GM18508 (cell line): ENCODE measurements at regions not wholly inside any gene's neighbourhood (a gene's known extent, or its start where the extent isn't known, plus 50 kb on each side); places are given as distances from the start of the nearest gene placed in this dataset.
"Not testable (repeated sequence)": the region's sequence is repeated elsewhere in the genome, so short reads cannot be mapped to it uniquely, and the experiment has no call there.

ENCODE experiments used
- ATAC-seq: cut with Tn5 transposase; IDR thresholded peaks from one replicate; pipeline ENCODE4 v1.9.1; 2021; ENCODE audit warnings: moderate number of reproducible peaks; ENCODE audit not compliant: insufficient read depth, unreplicated experiment

DNA sequence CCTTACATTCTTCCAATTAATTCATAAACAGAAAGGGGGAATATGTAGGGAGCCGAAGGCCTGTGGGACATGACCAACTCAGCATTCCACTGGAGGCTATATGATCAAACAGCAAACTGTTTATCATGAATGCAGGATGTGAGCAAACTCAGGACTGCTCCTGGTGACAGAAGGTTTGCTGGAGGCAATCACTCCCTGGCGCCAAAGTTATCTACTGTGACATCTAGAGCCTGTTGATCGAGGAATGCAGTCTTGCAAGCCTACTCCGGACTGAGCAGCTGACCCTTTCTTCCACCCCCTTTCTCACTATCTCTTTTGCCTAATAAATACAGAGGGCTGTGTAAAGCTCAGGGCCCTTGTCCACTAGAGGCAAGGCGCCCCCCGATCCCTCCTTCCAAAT lies 122.0 kb upstream of the ZCCHC13 start:
- ATAC-seq = not testable (repeated sequence)

DNA sequence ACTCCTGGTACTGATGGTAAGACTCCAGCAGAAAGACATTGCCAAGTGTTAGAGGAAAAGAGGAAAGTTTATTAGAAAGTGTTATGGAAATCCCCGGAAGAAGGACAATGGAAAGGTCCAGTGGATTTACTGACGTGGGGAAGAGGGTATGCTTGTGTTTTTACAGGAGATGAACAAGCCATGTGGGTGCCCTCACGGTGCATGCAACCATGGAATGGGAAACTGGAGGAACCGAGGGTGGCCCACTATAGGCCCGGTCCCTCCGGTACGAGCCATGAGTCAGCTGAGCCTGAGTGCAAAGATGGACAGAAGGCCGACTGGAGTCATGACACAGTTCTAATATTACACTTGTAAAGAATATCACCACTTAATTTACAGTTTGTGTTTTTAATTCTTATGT lies 123.3 kb upstream of the ZCCHC13 start:
- no peak for ATAC-seq

GRCh38 chrX:74179990-74180389 lies 124.0 kb upstream of the ZCCHC13 start:
- no peak for ATAC-seq

DNA sequence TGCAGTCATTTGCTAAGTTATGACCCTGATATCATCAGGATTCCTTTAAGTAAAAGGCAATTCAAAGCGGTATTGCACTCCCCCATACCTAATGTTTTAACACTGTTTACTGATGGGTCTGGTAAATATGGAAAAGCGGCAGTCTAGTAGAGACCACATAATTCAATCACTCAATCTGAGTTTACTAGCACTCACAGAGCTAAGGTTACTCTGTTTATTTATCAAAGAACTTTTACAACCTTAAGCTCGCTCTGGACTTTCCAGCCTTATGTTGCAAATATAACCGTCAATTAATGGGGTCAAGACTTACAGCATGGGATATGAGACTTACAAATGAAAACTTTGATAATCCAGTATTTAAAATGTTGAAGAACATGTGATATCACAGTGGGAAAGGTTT lies 124.5 kb upstream of the ZCCHC13 start:
- no peak for ATAC-seq

- ATAC-seq = no peak
These were observed 124.9 kb upstream of the ZCCHC13 start for GRCh38 chrX:74179071-74179470.

DNA sequence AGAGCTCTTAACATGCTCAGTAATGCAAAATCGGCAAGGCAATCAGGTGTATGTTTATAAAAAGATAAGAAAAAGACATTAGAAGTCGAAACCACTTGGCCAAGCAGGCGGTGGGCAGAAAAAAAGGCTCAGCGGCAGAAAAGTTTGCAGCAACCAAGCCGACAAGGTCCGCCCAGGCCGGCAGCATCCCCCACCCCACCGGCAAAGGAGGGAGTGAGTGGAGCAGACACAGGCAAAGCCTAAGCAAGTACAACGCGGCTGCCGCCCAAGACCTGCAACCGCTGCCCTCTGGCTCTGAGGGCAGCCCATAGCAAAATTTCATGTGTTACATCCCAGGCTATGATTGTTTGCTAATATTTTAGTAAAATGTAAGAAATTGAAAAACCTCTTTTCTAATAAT lies 125.4 kb upstream of the ZCCHC13 start:
- ATAC-seq = no peak

GRCh38 chrX:74171465-74171864 lies 132.5 kb upstream of the ZCCHC13 start:
- ATAC-seq = no peak

DNA sequence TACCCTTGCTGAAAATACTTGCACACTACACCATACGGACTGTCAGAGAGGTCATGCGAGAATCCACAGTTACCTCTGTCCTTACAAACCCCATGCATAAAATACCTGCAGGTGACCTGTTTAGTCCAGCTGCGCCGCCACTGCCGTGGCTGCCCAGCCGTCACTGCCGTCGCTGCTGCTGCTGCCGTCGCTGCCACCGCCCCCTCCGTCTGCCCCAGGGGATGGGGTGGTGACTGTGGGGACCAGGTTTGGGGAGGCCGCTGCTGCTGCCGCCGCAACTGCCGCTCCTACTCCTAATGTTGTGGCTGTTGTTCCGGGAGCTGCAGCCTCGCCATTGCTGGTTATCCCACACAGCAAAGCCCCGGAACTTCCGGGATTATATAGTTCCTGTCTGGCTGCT lies 141.8 kb upstream of the ZCCHC13 start:
- no peak for ATAC-seq

DNA sequence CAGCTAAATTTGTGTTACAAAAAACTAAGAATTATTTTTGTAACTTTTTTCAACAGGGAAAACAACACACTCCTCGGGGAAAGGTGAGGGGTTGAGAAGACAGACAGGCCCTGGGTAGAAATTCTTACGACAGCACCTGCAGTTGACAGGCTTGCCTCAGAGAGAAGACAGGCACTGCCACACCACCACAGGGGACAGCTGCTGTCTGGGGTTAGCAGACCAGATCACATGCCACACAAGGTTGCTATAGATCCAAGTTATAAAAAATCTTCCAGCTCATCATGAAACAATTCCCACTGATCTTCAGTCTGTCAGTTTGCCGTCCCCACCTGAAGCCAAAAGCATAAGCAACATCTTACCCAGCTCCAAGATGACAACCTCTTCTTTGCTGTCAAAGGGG lies 143.2 kb upstream of the ZCCHC13 start:
- ATAC-seq = no peak

GRCh38 chrX:74160358-74160757 lies 143.6 kb upstream of the ZCCHC13 start:
- no peak for ATAC-seq

DNA sequence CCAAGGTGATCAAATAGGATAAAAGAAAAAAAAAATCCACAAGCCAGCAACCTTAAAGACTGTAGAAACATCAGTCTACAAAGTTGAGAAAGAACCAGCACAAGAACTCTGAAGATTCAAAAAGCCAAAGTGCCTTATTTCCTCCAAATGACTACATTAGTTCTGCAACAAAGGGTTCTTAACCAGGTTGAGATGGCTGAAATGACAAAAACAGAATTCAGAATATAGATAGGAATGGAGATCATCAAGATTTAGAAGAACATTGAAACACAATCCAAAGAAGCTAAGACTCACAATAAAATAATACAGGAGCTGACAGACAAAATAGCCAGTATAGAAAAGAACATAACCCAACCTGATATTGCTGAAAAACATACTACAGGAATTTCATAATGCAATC lies 156.5 kb upstream of the ZCCHC13 start:
- ATAC-seq = no peak

DNA sequence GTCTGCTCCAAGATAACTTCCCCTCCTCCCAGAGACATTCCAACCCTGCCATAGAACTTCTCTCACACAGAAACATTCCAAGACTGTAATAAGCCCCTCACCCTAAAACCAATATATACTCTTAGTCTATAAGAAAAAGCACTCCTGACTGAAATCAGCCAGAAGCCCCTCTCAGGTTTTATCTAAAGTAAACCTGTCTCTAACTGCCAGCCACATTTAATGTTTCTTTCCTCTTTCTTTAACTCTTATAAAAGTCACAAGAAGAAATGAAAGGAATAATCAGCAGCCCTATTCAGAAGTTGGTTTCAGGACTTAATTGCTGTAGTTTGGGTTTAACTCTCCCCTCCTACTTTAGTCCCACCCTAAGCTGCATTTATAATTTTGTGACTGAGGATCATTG lies 165.0 kb upstream of the ZCCHC13 start:
- ATAC-seq = no peak

GRCh38 chrX:74133156-74133796 lies 170.7 kb upstream of the ZCCHC13 start:
- no peak for ATAC-seq

GRCh38 chrX:74132280-74132679 lies 171.7 kb upstream of the ZCCHC13 start:
- no peak for ATAC-seq

DNA sequence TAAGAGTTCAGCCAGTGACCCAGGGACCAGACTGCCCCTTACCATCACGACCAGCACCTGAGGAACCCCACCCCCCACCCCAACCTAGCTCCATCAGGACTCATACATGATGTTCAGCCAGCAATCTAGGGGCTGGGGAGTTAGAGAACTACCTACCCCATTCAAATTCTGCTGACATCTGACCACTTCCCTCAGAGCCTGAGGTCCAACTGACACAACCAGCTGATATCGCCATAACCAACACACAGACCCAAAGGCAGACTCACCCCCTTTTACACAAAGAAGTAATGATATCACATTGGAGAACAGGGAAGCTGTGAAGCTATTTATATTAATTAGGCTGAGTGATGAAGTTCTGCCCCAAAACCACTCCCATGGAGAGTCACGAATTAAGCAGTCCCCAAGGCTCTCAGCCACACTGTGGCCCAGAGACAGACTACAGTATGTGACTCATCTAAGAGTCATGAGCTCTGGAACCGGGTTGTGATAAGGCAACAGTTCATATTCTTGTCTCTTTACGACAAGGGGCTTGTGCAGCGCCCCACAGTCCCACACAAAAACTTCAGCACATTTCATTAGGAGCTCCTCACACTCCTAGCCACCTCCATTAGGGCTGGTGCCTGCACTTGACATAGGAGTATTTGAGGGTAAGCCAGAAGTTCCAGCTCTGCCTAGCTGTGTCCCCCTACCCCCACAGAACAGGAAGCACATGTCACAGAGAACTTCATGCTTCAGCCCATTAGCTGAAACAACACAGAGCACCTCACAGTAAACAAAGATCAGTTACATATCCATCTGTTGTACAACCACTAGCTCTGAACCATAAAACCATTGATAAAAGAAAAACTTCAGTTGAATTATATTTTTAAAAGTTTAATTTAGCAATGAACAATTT lies 184.7 kb upstream of the ZCCHC13 start:
- no peak for ATAC-seq

DNA sequence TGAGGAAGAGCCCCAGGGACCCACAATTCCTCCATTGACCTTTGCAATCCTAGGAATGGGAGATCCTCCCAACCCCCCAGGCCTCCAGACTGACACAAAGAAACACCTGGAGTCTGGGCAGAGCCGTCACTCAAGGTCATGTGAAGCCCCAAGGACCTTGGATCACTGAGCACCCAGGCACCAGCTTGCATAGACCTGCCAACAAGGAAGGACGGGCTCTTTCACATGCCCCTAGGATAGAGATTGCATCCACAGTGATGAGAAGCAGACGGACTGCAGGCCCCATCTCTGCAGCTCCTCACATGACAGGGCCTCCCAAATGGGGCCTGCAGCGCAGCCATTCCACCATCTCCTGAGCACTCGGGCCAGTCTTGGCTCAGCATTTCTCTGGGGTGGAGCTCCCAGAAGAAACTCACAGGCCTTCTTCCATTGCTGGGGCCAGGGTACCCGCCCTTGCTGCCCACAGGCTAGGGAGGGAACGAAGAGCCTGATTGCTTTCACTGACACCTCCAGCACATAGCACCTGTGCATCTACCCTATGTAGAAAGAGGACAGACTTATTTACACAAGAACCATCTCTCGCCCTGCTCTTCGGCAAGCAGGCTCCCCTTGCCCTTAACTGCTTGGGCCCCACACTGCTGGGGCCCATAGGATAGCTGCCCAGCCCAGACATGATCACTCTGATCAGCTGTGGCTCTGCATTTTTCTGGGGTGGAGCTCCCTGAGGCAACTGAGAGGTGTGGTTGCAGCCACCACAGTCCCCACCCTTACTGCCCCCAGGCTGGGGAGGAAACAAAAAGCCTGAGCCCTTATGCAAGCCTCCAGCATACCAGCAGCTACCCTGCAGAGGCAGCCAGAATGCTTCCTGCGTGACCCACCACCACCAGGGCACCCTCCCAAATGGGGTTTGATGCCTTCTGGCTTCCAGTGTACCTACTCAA lies 185.7 kb upstream of the ZCCHC13 start:
- ATAC-seq = no peak

DNA sequence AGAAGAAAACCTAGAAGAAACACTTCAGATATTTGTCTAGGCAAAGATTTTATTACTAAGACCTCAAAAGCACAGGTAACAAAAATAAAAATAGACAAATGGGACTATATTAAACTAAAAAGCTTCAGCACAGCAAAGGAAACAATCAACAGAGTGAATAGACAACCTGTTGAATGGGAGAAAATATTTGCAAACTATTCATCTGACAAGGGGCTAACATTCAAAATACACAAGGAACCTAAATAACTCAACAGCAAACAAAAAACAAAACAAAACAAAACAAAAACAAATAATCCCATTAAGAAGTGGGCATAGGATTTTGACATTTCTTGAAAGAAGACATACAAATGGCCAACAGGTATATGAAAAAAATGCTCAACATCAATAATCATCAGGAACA lies 192.7 kb upstream of the ZCCHC13 start:
- no peak for ATAC-seq

GRCh38 chrX:74107666-74108065 lies 196.3 kb upstream of the ZCCHC13 start:
- no peak for ATAC-seq

DNA sequence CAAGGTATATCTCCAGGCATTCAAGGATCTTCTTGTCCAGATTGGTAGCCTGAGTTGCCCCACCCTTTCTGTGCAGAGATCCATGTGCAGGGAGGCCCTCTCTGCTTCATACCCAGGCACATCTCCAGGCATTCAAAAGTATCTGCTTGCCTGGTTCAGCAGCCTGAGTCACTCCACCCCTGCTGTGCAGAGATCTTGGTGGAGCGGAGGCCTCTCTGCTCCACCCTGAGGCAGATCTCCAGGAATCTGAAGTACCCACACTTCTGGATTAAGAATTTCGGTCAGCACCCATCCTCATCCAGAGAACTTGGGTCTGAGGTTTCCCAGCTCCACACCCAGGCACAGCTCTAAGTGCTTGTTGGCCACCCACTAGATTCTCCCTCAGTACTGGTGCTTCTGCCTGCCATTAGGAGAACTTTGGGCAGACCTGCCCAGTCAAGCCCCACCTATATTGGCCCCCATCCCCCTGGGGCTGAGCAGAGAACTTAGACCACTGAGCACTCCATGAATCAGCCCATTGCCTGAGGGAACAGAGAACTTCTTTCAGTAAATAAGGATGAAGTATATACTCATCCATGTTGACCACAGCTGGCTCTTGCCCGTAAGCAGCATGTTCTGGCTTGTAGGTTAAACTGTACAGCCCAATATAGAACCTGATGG lies 199.5 kb upstream of the ZCCHC13 start:
- ATAC-seq = no peak

DNA sequence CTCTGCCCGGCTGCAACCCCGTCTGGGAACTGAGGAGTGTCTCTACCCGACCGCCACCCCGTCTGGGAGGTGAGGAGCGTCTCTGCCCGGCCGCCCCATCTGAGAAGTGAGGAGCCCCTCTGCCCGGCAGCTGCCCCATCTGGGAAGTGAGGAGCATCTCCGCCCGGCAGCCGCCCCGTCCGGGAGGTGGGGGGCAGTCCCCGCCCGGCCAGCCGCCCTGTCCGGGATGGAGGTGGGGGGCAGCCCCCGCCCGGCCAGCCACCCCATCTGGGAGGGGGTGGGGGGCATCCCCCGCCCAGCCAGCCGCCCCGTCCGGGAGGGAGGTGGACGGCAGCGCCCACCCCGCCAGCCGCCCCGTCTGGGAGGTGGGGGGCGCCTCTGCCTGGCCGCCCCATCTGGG lies 205.6 kb upstream of the ZCCHC13 start:
- not testable (repeated sequence) for ATAC-seq
